ENCODE measurements at regions not wholly inside any gene's neighbourhood (a gene's known extent, or its start where the extent isn't known, plus 50 kb on each side); places are given as distances from the start of the nearest gene placed in this dataset.

DNA sequence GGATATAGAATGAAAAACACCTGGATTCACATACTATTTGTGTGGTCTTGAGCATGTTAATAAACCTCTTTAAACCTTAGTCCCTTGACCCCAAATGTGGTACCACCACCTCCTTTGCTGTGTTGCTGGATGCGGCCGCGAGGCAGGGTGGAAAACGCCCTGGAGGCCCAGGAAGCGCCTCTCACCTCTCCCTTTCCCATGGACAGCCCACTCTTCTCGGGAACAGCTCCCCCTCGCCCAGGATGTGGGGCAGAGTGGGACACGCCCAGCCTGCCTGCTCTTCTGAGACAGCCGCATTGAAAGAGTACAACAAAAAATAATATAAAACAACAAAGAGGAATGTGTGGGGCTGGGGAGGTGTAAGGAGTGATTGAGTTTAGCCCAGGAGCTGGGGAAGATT lies 549.0 kb upstream of the ID2 start:
- POLR2A ChIA-PET, result no interaction called here
- no peak for DNase-seq (ENCODE audit: extremely low spot score)
- CTCF ChIA-PET, result interaction anchor here (1.1 kb wide), 1 partner anchor 17 kb away, joined by 3 read pairs; no protein-coding TSS in a partner anchor
- TF ChIP-seq, protein P1, sequence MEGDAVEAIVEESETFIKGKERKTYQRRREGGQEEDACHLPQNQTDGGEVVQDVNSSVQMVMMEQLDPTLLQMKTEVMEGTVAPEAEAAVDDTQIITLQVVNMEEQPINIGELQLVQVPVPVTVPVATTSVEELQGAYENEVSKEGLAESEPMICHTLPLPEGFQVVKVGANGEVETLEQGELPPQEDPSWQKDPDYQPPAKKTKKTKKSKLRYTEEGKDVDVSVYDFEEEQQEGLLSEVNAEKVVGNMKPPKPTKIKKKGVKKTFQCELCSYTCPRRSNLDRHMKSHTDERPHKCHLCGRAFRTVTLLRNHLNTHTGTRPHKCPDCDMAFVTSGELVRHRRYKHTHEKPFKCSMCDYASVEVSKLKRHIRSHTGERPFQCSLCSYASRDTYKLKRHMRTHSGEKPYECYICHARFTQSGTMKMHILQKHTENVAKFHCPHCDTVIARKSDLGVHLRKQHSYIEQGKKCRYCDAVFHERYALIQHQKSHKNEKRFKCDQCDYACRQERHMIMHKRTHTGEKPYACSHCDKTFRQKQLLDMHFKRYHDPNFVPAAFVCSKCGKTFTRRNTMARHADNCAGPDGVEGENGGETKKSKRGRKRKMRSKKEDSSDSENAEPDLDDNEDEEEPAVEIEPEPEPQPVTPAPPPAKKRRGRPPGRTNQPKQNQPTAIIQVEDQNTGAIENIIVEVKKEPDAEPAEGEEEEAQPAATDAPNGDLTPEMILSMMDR (IDR thresholded peaks at IDR 0.05; ENCODE audit: control extremely low read depth, extremely low read depth, low read depth, missing control alignments), result no peak

DNA sequence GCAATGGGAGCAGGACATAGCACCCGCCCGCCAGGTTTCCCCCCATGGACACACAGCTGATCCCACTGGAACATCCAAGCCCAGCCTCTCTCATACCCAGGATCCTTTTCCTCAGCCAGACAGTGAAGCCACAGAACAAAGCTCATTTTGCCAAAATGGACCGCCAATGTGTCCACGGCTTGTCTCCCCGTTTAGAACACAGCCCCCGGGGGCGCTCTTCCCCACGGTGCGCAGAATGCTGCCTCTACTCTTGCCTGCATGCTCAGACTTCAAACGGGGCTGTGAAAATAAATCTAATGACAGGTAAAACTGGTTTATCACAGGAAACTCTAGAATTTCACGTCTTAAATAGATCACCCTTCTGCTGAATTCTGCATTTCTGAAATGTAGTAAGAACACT lies 548.5 kb upstream of the ID2 start:
- DNase-seq (ENCODE audit: extremely low spot score), result no peak
- POLR2A ChIA-PET, result no interaction called here
- CTCF ChIA-PET, result no interaction called here
- TF ChIP-seq, protein P1 (IDR thresholded peaks at IDR 0.05; ENCODE audit: control extremely low read depth, extremely low read depth, low read depth, missing control alignments), result no peak

- POLR2A ChIA-PET, result no interaction called here
- CTCF ChIA-PET, result no interaction called here
- no peak for DNase-seq (ENCODE audit: extremely low spot score)
- TF ChIP-seq, protein P1 (IDR thresholded peaks at IDR 0.05; ENCODE audit: control extremely low read depth, extremely low read depth, low read depth, missing control alignments), result no peak
Measured at GRCh38 chr2:8133913-8134472, 547.9 kb upstream of the ID2 start.

GRCh38 chr2:8134473-8134932 lies 547.4 kb upstream of the ID2 start:
- ChIA-PET CTCF (no interaction called here), POLR2A (no interaction called here)
- DNase-seq (ENCODE audit: extremely low spot score), result no peak
- TF ChIP-seq, protein P1 (IDR thresholded peaks at IDR 0.05; ENCODE audit: control extremely low read depth, extremely low read depth, low read depth, missing control alignments), result no peak

DNA sequence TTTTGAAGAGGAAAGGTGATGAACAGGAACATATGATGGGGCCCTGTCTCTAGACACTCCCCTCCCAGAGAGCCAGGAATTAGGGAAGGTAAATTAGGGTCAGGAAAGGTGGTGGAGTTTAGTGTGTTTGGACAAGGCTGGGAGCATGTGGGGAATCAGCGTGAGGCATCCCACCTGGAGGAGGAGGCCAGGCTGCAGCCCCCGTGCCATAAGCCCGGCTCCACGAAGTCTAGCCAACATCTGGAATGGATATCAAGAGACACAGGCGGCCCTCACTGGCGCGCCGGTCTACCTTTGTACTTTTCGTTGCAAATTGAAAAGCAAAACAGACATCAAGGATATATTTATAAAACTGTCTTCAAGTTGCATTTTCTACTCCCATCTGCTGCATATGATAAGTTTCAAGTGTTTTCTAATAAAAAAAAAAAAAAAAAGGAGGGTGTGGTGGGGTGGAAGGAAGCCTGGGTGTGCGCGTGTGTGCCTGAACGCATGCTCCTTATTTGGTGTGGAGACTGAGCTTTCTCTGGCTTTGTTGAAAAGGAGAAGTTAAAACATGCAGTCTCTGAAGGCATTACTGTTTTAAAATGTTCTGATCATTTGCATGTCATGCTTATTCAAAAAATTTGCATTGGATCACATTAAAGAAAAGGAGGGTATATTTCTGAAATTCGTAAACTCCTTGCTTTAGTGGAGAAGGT lies 546.7 kb upstream of the ID2 start:
- TF ChIP-seq, protein P1 (IDR thresholded peaks at IDR 0.05; ENCODE audit: control extremely low read depth, extremely low read depth, low read depth, missing control alignments), result no peak
- ChIA-PET CTCF (no interaction called here), POLR2A (no interaction called here)
- no peak for DNase-seq (ENCODE audit: extremely low spot score)

GRCh38 chr2:8137801-8138200 lies 544.1 kb upstream of the ID2 start:
- TF ChIP-seq, protein P1 (IDR thresholded peaks at IDR 0.05; ENCODE audit: control extremely low read depth, extremely low read depth, low read depth, missing control alignments), result no peak
- no peak for DNase-seq (ENCODE audit: extremely low spot score)
- CTCF ChIA-PET, result interaction anchor here (1.6 kb wide), 1 partner anchor 22 kb away, joined by 5 read pairs; no protein-coding TSS in a partner anchor
- POLR2A ChIA-PET, result no interaction called here
